Testis (tissue), 2 donors: ENCODE measurements at regions not wholly inside any gene's neighbourhood (a gene's known extent, or its start where the extent isn't known, plus 50 kb on each side); places are given as distances from the start of the nearest gene placed in this dataset.

Experiments
- DNase-seq: peaks from one replicate; pipeline ENCODE4 v3.0.0-alpha.2; 2019
- H3K27ac ChIP-seq, 2 donors: fragments of 200-600 bp; sonication (generic); one replicate each; pipeline ENCODE4 v1.5.1; 2019
- H3K27me3 ChIP-seq: fragments of 200-600 bp; sonication (generic); one replicate; pipeline ENCODE4 v1.5.1; 2019
- H3K36me3 ChIP-seq: fragments of 200-600 bp; sonication (generic); one replicate; pipeline ENCODE4 v1.5.1; 2017; ENCODE audit warnings: low read depth; ENCODE audit errors: missing control alignments
- H3K4me1 ChIP-seq: fragments of 200-600 bp; sonication (generic); one replicate; pipeline ENCODE4 v1.5.1; 2019
- H3K4me3 ChIP-seq, 2 donors: fragments of 200-600 bp; sonication (generic); one replicate each; pipeline ENCODE4 v1.5.1; 2017 to 2019
- H3K9me3 ChIP-seq: fragments of 200-600 bp; sonication (generic); one replicate; pipeline ENCODE4 v1.5.1; 2017
- POLR2A ChIP-seq: fragments of 450-650 bp; IDR thresholded peaks from one replicate; pipeline ENCODE4 v1.6.1; 2017; ENCODE audit warnings: antibody characterized with exemption, mild to moderate bottlenecking, moderate library complexity
- WGBS, 2 donors: methylation state at CpG; one replicate each; pipeline ENCODE4 v1.1.5; 2018; 5-methylcytosine and 5-hydroxymethylcytosine counted together
- intact Hi-C: fragments of 100-400 bp; cut with DNase I; formaldehyde crosslinking; loops from one replicate; pipeline ENCODE4 v1.15.1; 2023; ENCODE audit warnings: low total_unique reads
- TF ChIP-seq, protein P1 (sequence below), 3 experiments: fragments of 450-650 bp in 2 of 3; fragments of 200-600 bp in 1 of 3; sonication (generic) in 1 of 3; IDR thresholded peaks; one replicate each; pipeline ENCODE4 v1.5.1; 2016 to 2019; ENCODE audit warnings: antibody characterized with exemption in 3 of 3, mild to moderate bottlenecking in 2 of 3, moderate library complexity in 1 of 3

DNA sequence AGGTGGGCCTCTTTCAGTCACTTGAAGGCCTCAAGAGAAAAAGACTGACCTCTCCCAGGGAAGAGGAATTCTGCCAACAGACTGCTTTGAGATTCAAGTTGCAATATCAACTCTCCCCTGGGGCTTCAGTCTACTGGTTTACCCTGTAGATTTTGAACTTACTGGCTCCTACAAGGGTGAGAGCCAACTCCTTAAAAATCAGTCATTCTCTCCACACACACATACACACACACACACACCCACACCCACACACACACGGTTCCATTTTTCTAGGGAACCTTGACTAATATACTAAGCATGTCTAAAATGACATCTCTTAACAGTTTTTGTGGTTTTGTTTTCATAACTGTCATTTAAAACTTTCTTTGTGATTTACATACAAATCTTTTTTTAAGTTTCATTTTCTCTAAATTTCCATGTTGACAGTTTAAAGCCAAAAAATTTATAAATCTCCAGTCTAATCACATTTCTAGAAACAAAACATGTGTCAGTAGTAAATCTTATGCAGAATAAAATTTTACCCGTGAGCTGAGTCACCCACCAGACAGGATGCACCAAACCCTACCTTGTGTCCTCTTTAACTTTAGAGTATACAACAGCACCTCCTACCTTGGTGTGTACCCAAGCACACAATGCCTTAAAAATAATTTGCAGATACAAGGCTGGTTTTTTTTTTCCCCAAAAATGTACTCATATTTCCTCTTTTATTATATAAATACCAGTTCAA is 394.6 kb downstream of the AEBP2 start:
- H3K27ac ChIP-seq = no peak overlapping the region

DNA sequence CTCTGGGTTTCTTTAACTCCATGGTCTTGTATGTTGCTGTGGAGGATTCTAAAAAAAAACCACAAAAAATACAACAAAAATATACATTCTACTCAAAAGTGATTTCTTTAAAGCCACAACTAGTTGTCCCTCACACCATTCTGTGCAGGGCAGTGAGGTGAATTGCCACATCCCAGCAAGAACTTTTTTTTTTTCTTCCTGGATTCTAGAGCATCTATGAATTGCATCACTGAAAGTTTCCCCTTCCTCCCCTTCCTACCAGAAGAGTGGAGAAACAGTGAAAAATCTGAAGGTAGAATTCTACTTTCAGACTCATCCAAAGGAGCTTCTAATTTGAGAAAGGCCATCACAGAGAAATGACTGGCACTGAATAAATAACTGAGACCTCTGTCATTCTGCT is 395.3 kb downstream of the AEBP2 start:
- TF ChIP-seq, protein P1, sequence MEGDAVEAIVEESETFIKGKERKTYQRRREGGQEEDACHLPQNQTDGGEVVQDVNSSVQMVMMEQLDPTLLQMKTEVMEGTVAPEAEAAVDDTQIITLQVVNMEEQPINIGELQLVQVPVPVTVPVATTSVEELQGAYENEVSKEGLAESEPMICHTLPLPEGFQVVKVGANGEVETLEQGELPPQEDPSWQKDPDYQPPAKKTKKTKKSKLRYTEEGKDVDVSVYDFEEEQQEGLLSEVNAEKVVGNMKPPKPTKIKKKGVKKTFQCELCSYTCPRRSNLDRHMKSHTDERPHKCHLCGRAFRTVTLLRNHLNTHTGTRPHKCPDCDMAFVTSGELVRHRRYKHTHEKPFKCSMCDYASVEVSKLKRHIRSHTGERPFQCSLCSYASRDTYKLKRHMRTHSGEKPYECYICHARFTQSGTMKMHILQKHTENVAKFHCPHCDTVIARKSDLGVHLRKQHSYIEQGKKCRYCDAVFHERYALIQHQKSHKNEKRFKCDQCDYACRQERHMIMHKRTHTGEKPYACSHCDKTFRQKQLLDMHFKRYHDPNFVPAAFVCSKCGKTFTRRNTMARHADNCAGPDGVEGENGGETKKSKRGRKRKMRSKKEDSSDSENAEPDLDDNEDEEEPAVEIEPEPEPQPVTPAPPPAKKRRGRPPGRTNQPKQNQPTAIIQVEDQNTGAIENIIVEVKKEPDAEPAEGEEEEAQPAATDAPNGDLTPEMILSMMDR (IDR thresholded peaks at IDR 0.05) = no peak
- no peak for TF ChIP-seq POLR2A
- no peak for DNase-seq
- no peak overlapping the region for H3K27ac ChIP-seq
- no peaks in the 10 kb centered on the region for H3K27me3 ChIP-seq
- no peaks in the 10 kb centered on the region for H3K4me1 ChIP-seq
- no peaks in the 10 kb centered on the region for H3K9me3 ChIP-seq
- no peak overlapping the region for H3K4me3 ChIP-seq
- no peaks in the 10 kb centered on the region for H3K36me3 ChIP-seq
- intact Hi-C loops = no loop called here

More for the DNA sequence above, 394.6 kb downstream of the AEBP2 start:
- 55 to 64% methylated on average over 2 of the region's 2 CpGs for WGBS, 2 donors
- no peak for DNase-seq
- TF ChIP-seq, protein P1 (IDR thresholded peaks at IDR 0.05) = no peak
- no peak for TF ChIP-seq POLR2A
- no peaks in the 10 kb centered on the region for H3K4me1 ChIP-seq
- H3K9me3 ChIP-seq = no peaks in the 10 kb centered on the region
- H3K4me3 ChIP-seq = no peak overlapping the region
- no peaks in the 10 kb centered on the region for H3K27me3 ChIP-seq
- no peaks in the 10 kb centered on the region for H3K36me3 ChIP-seq
- intact Hi-C loops = no loop called here

DNA sequence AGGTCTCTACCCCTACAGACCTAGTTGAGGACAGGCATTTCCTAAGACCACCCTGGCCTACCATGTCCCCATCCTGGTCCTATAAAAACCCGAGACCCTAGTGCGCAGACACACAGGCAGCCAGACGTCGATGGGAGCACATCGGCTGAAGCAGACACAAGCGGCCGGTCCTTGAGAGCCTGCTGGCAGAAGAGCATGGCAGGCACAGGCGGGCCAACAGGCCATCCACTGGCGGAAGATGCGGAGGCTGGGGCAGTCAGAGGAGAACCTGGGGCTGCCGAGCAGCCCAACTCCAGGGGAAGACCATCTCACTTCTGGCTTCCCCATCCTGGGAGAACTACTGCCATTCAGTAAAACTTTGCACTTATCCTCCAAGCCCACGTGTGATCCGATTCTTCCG is 396.8 kb downstream of the AEBP2 start:
- no peak for DNase-seq
- Histone ChIP-seq H3K36me3 (no peaks in the 10 kb centered on the region), H3K9me3 (no peaks in the 10 kb centered on the region), H3K4me1 (no peaks in the 10 kb centered on the region), H3K4me3 (peak overlapping the region in 1 of 2 donors; percentile 22), H3K27me3 (no peaks in the 10 kb centered on the region), H3K27ac (no peak overlapping the region)
- intact Hi-C loops = no loop called here
- WGBS, 2 donors = 77 to 80% methylated on average over 13 to 14 of the region's 14 CpGs
- no peak for TF ChIP-seq POLR2A
- TF ChIP-seq, protein P1 (IDR thresholded peaks at IDR 0.05) = no peak

DNA sequence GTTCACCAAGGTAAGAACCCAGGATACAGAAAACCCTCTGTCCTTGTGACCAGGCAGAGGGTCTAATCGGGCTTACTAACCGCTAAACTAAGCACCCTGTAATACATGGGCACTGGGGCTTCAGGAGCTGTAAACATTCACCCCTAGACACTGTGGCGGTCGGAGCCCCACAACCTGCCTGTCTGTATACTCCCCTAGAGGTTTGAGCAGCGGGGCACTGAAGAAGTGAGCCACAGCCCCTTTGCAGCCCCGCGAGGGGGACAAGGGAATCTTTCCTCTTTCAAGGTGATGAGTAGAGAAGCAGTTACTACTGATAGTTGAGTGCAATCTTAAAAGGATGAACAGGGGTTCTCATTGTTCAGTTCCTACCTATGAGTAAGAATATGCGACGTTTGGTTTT is 397.2 kb downstream of the AEBP2 start:
- intact Hi-C loops = no loop called here
- H3K4me3 ChIP-seq = peak overlapping the region in 1 of 2 donors; percentile 22
- no peaks in the 10 kb centered on the region for H3K9me3 ChIP-seq
- no peak for TF ChIP-seq POLR2A
- TF ChIP-seq, protein P1 (IDR thresholded peaks at IDR 0.05) = no peak
- no peaks in the 10 kb centered on the region for H3K36me3 ChIP-seq
- no peaks in the 10 kb centered on the region for H3K27me3 ChIP-seq
- DNase-seq = no peak
- WGBS, 2 donors = 69 to 90% methylated on average over 4 to 9 of the region's 9 CpGs
- H3K4me1 ChIP-seq = no peaks in the 10 kb centered on the region
- H3K27ac ChIP-seq = no peak overlapping the region

DNA sequence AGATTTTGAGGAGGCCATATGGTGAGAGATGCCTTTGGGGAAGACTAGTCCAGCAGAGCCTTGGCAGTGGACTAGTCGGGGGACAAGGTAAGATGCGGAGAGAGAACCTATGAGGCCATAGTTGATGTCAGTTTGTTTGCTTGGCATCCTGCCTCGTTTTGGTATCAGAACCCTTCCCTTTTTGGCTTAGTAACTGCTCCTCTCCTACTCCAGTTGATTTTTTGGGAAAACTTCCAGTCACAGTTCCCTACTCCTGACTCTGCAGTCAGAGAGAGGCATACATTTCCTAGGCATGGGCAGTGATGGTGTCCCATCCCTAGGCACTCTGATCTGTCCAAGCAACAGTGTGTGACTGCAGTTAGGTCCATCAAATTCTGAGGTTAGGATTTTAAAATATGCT is 398.3 kb downstream of the AEBP2 start:
- Histone ChIP-seq H3K4me1 (no peaks in the 10 kb centered on the region), H3K27ac (no peak overlapping the region), H3K27me3 (no peaks in the 10 kb centered on the region), H3K4me3 (no peak overlapping the region), H3K36me3 (no peaks in the 10 kb centered on the region), H3K9me3 (no peaks in the 10 kb centered on the region)
- DNase-seq = no peak
- TF ChIP-seq POLR2A = no peak
- TF ChIP-seq, protein P1 (IDR thresholded peaks at IDR 0.05) = no peak
- intact Hi-C loops = no loop called here
- 69 to 80% methylated on average over 2 to 3 of the region's 3 CpGs for WGBS, 2 donors
